ENCODE measurements at regions not wholly inside any gene's neighbourhood (a gene's known extent, or its start where the extent isn't known, plus 50 kb on each side); places are given as distances from the start of the nearest gene placed in this dataset.

DNA sequence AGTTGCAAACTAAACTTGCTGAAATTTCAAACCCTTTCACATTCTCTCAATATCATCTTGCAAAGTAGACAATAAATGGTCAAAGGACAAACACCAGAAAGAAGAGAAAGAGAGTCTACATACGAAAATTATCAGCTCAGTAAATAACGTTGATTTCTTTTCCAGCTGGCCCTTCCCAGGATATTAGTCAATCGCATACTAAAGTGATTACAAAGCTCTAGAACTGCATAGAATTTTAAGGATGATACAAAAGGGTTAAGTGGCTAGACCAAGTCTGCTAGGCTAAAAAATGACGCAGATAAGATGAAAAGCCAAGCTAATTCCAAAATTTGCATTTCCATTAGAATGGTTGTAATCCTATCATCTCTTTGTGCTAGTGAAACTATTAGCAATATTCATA, 405.7 kb downstream of the FBXO15 start:
- DNase-seq (ENCODE audit: low read depth in 2 of 2): peak in 1 of 2 donors; percentile 30

DNA sequence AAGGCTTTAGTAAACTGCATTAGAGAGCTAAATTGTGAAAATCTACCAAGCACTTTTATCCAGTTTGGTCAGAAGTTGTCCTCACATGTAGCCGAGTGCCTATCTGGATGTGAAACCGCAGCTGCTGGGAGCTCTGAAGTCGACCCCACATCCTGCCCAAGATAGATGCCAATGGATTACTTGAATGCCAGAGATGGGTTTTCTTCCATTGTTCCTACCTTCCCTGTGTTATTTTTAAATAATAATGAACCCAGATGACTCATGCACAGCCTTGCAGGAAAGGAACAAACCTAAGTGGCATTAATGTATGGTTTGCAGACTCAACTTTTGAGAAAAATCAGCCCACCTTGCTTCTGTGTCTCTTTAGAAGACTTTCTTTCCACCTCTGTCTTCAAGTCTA, 408.5 kb downstream of the FBXO15 start:
- peak in 1 of 2 donors; percentile 84 for DNase-seq (ENCODE audit: low read depth in 2 of 2)

DNA sequence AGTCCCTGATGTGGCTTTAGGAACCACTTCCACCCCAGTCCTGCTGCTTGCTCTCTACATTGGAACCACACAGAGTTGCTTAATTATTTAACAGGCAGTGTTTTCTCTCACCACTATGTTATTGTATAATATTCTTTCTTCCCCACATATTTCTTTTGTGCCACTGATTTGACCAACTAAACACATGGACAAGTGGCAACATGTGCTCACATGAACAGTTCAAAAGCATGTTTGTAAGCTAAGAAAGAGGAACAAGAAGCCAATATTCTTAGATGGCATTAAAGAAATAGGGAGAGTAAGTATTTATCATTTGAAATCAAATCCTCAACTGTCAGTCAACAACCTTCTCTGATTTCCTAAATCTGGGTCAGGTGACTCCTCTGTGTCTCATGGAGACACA, 409.6 kb downstream of the FBXO15 start:
- DNase-seq (ENCODE audit: low read depth in 2 of 2): no peak

DNA sequence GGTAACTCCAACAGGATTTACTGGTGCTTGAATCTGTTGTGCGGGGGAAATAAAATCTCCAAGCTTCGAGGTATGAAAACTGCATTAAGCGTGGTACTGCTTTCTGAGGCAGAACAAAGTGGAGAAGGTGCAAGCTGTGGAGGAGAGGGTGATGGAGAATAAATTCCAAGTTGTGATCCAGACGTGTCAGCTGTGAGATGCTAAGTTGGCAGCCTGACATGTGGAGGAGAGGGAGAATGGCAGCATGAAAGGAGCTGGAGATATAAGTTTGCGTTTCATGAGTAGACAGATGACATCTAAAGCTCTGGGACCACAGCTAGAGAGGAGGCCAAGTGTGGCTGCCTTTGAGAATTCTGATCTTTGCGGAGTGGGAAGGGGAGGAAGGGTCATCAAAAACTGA, 411.8 kb downstream of the FBXO15 start:
- no peak for DNase-seq (ENCODE audit: low read depth in 2 of 2)

DNA sequence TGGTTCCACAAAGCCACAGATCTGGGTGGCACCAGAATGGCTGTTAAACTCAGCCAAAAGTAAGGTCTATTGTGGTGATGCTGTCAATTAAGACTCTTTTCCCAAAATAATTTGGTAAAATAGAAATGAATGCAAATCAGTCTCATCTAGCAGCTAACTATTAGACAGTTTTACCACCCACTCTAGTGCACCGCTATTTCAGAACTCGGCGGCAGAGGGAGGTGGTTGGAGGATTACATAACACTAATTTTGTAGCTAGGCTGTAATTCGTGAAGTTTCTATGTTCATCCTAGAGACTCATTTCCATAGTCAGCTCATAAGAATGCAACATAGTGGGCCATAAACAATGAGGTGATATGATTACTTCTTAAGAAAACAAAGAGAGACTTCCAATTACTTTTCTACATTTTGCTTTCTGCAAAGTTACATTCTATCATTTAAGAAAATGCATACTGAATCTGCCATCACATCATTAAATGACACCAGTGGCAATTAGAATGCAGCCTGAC, 413.8 kb downstream of the FBXO15 start:
- DNase-seq (ENCODE audit: low read depth in 2 of 2): no peak

DNA sequence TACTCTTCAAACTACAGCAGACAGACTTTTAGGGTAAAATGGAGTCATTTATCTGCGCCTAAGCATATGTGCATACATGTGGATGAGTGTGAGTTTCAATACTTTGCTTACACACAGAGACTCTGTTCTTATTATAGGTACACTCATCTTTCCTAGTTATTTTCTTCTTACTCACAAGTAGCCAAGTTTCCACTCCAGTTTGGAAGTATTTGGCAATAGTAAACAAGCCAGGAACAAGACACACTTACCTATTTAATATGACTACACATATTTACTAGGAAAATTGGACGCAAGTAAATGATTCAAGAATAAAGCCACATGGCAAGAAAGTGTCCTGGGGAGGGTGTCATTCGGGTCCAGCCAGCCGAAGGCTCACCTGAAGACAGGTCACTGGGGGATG, 414.3 kb downstream of the FBXO15 start:
- DNase-seq (ENCODE audit: low read depth in 2 of 2): no peak

DNA sequence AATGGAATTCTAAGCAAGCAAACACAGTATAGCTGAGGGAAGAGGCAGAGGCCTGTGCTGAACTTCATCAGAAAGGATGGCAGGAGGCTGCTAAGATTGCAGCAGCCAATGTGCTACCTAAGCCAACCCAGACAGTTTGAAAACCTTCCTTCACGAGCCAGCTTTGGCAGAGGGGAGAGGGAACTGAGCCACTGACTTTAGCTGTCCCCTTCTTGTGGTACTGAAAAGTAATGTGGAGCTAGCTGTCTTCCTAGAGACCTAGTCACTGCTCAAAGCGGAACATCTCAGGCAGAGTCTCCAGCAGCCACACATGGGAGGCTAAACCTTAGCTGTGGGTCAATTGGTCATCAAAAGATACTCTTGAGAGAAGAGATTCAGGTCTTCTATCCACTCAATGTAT, 419.0 kb downstream of the FBXO15 start:
- no peak for DNase-seq (ENCODE audit: low read depth in 2 of 2)

DNA sequence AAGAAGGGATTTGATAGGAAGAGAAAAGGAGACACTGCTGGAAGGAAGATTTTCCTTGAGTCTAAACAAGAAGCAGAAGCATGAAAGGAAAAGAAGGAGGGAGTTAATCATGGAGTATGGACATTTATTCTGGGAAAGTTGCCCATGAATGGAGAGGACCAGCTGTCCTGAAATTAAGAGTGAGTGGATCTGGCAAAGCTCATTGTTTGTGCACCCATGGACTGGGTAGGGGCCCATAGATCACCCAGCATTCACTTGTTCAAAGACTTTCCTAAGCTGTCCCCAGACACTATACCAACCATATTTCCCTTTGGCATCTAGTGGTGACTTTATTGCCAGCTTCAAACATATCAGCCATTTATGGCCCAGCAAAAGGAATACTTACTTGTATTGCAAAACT, 422.7 kb downstream of the FBXO15 start:
- DNase-seq (ENCODE audit: low read depth in 2 of 2): no peak

DNA sequence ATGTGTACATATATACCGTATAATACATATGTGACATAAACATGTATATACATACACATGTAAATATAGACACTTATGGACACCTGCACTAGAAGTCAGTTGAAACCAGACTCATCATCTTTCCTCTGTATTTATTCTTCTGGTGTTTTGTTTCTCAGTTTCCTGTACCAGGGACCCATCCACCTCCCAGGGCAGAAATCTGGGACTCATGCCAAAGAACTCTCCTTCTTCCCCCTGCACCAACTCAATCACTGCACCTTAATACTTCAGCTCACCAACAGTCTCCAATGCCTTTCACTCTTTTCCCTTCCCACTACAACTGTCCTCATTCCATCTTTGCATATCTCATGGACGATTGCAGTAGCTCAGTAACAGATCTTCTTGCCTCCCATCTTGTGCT, 428.0 kb downstream of the FBXO15 start:
- peak in 1 of 2 donors; percentile 45 for DNase-seq (ENCODE audit: low read depth in 2 of 2)

DNA sequence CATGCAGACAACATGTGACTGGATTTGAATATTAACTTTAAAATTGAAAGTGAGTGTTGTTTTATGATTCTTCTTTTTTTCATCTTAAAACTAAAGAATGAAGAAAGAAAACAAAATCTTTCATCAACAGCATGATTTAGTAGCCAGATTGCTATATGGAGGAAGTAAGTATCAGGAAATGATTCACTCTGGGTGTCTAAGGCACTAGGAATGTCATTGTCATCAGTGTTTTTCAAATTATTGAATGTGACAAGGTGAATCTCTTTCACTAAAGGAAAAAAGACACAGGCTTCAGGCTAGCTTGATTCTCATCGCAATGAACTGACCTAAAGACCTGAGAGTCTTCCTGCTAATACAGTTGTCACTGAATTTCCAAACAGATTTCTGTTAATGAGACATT, 430.1 kb downstream of the FBXO15 start:
- peak; percentile 49 to 56 for DNase-seq (ENCODE audit: low read depth in 2 of 2)

DNA sequence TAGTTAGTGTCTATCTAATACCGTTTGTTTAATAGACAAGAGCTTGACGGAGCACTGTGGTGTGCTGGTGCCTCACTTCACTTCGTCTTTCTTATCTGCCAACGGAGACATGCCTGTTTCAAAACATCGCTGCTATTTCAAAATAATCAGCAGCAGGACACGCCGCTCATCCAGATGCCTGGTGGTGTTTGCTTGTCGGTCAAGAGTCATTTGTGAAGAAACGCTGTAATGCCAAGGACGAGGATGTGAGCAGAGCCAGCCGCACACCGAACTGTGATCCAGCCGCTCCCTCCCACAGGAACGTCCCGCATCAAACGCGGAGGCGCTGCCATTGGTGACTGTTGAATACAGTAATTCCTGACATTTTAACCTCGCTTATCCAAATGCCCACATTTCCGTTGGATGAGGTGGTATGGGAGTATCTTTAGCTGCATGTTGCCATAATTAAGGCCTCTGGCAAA, 432.4 kb downstream of the FBXO15 start:
- DNase-seq (ENCODE audit: low read depth in 2 of 2): no peak

DNA sequence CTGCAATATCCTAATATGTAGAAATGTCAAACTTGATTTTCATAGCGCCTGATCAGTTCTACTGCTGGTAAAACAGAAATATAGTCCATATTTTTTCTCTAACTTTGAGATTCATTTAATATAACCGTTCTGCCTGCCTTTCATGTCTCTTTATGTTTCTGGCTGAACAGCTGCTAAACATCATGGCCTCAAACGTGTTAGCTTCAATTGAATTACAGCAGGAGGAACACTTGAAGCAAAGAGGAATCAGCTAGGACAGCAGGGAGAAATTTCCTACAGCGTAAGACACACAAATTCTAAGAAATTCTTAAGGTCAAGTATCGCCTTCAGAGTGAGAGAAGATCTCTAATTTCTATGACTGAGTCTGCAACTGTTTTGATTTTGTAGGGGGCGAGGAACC, 433.2 kb downstream of the FBXO15 start:
- no peak for DNase-seq (ENCODE audit: low read depth in 2 of 2)

DNA sequence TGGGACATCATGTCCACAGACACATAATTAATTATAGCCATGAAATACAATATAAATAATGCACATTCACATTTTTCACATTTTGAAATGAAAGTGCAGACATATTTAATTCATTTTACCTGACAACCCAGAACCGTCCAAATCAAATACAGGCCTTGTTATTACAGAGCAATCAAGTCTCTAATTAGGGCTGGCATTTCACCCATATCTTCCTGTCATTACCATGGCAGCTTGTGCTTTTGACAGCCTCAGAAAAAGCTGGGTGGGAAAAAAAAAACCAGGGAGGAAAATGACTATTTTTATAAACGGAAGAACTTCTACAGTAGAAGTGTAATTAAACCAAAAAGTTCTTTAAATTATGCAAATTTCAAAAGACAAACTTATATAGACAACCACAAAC, 436.4 kb downstream of the FBXO15 start:
- DNase-seq (ENCODE audit: low read depth in 2 of 2): no peak

DNA sequence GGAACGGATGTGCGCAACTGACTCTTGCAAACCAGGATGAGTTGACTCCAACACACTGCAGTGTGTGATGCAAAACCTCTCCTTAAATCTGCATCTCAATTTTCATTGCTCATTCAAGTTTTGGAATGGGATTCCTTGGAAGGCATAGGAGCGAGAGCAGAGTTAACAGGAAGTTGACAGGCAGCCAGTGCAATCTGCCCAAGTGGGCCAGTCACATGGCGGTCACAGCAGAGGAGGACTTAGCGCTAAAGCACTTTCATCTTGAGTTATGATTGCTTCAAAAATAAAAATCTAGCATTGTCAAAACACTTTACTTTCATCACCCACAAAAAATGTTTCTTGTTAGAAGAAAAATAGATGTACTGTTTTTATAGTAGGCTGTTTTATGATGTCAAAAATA, 439.0 kb downstream of the FBXO15 start:
- DNase-seq (ENCODE audit: low read depth in 2 of 2): no peak

DNA sequence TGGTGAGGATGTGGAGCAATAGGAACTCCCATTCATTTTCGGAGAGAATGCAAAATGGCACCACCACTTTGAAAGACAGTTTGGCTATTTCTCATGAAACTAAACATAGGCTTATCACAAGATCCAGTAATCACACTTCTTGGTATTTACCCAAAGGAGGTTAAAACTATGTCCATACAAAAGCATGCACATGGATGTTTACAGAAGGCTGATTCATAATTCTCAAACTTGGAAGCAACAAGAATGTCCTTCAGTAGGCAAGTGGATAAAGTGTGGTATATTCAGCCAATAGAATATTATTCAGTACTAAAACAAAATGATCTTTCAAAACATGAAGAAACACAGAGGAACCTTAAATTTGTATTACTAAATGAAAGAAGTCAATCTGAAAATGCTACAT, 440.6 kb downstream of the FBXO15 start:
- DNase-seq (ENCODE audit: low read depth in 2 of 2): no peak

DNA sequence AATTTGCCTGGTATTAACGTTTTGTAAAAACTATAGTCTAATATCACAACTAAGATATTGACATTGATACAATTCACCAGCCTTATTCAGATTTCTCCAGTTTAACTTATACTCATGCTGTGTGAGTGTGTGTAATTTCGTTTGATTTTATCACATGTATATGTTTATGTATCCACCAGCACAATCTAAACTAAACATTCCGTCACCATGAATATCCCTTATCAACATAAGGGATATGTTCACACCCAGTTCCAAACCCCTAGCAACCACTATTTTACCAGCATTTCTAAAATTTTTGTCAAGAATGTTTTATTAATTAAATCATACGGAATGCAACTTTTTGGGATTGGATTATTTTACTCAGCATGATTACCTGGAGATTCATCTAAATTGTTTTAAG, 450.3 kb downstream of the FBXO15 start:
- DNase-seq (ENCODE audit: low read depth in 2 of 2): no peak

DNA sequence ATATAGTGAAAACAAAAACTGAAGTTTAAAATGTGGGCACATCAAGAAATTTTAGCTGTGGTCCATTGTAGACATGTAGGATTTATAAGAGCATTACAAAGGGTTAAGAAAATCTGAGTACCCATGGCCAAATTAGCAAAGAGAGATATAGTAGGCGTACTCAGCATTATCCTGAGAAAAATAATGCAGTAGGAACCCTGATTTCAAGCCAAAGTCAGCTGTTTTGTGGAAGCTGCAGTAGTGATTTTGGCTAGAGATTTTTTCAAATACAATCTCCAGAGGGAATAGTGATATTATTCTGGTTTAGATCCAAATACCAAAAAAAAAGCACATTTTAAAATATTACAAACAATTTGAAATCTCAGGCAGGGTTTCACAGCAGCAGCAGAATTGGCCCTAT, 450.9 kb downstream of the FBXO15 start:
- no peak for DNase-seq (ENCODE audit: low read depth in 2 of 2)

DNA sequence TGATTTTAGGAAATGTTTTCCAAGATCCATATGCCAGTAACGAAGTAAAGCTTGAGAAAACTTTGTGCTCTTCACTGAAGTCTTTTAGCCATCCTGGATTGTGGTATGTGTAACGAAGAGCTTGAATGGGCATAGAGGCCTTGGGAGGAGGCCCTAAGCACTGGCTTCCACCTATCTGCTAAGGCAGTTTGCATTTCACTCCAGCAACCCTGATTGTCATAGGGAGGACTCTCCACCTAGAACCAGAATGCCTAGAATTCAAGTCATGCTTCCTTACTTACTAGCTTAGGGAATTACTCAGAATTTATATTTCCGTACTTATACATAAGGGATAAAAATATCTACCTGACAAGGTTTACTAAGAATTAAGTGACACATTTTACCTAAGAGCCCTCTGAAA, 451.5 kb downstream of the FBXO15 start:
- DNase-seq (ENCODE audit: low read depth in 2 of 2): no peak

DNA sequence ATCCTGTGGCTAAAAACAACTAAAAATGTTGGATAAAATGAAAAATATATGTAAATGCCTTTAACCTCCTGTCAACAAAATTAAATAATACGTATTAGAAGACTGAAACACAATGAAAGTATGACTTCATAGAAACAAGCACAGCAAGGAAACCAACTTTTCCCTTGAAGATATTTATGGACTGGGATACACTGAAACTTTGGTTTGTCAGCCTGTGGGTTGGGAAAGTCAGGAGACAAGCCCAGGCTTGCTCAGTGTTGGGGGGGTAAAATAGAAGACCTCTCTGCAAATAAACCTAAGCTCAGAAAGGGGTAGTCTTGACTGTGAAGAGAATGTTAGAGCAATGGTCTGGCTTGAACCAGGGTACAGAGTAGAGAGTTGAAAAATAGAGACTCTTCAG, 454.5 kb downstream of the FBXO15 start:
- DNase-seq (ENCODE audit: low read depth in 2 of 2): no peak

DNA sequence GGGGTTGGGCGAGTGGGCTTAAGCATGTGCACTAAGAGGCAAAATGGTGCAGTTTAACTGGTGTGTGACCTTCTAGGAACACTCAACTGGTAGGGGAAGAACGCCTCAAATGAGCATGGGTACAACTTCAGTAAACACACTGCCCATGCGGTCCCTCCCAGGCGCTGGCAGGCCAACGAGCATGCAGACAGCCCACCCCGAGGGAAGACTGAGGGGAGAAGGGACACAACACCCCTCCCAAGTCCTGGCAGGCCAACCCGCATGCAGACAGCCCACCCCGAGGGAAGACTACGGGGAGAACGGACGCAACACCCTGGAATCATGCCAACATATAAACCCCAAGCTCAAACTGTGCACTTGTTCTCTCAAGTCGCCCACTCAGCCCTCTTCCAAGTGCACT, 456.0 kb downstream of the FBXO15 start:
- no peak for DNase-seq (ENCODE audit: low read depth in 2 of 2)

DNA sequence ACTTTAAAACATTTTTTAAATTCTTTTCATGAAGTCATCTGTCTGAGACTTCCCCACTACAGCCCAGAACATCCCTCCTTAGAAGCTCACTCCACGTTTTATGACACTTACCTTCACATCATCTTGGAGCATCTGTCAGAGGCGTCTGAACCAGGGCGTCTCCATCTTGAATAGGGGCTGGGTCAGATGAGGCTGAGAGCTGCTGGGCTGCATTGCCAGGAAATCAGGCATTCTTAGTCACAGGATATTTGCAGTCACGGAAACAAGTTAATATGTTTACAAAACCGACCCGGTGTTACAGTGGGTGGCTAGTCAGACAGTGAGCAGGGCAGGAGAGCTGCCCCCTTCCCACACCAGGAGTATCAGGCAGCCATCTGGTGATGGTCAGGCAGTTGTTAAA, 456.5 kb downstream of the FBXO15 start:
- peak; percentile 69 to 88 for DNase-seq (ENCODE audit: low read depth in 2 of 2)

DNA sequence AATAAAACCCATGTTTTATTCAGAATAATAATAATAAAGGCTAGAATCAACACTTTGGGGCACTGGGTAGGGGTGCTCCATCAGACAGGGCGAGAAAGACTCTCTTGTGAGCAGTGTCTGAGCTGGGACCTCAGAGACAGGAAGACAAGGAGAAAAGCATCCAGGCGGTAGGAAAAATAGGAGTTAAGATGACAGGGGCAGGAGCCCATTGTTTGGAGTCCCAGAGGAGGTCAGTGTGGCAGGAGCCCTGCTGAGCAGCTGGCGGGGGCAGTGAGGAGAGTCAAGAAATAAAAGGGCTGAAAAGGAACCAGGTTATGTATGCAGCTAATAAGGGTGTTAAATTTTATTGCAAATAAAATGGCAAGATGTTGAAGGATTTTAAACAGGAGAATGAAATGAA, 457.4 kb downstream of the FBXO15 start:
- DNase-seq (ENCODE audit: low read depth in 2 of 2): peak in 1 of 2 donors; percentile 37

DNA sequence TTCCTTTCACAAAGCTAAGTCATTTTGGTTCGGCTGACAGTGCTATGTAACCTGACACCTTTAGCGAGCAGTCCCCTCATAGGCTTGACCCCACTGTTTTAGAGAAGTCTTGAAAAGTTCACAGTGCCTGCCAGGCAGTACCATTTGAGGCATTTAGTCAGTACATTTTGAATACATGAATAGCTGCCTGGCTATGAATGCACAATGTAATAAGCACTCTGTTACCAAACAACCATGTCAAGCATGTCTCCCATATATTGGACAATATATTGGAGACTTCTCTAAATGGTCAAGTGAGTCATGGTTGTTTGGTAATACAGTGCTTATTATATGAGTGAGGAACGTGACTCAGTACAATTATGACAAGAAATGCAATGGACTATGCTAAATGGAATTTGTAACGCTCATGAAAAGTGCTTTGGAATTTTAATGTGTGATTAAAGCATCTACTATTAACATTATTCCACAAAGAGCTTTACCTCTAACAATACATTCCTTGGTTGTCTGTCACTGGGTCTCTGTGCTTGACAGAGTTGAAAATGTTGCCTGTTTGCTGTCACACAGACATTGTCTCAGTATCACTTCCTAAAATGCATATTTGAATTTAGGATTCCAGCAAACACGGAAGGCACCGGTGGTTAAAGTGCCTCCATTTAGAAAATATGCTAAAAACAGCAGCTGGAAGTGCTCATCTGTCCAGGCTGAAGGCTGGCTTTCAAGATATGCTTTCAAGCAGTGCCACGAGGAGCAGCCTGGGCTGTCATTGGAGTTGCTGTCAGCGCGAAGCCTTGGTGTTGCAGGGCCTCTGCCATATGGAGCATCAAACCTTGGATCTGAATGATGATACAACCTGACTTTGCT, 458.6 kb downstream of the FBXO15 start:
- peak in 1 of 2 donors; percentile 4 for DNase-seq (ENCODE audit: low read depth in 2 of 2)

Measured in dermis microvascular lymphatic vessel endothelial cell (primary cell).